SK-N-SH (cell line): ENCODE measurements at regions not wholly inside any gene's neighbourhood (a gene's known extent, or its start where the extent isn't known, plus 50 kb on each side); places are given as distances from the start of the nearest gene placed in this dataset.

Experiments
- CTCF ChIA-PET: fragments of 300-600, 350-600 bp; formaldehyde crosslinking; extraction: SDS; loops from one replicate; lab custom pipeline; 2021; lab: Yijun Ruan, JAX
- POLR2A ChIA-PET: fragments of 350-600 bp; sonication (Branson Sonifier 250); formaldehyde crosslinking; extraction: SDS; loops from one replicate; lab custom pipeline; 2020; ENCODE audit warnings: antibody characterized with exemption, inconsistent platforms; lab: Yijun Ruan, JAX
- DNase-seq: peaks from one replicate; pipeline ENCODE4 v3.0.0; 2012
- H2AFZ ChIP-seq: fragments of 200-600 bp; sonication (generic); 2 replicates; pipeline ENCODE4 v1.8.1; 2016; ENCODE audit warnings: antibody characterized with exemption, mild to moderate bottlenecking, low read depth
- H3F3A ChIP-seq: fragments of 200-600 bp; sonication (generic); replicated peaks from 2 replicates; pipeline ENCODE3; 2016; ENCODE audit warnings: antibody characterized with exemption, mild to moderate bottlenecking; ENCODE audit not compliant: insufficient read depth
- H3K27ac ChIP-seq, 2 experiments: fragments of 200-500 bp in 1 of 2; fragments of 200-600 bp in 1 of 2; sonication (Bioruptor generic) in 1 of 2; sonication (generic), shearing (Covaris generic) in 1 of 2; 2 replicates each; pipeline versions ENCODE4 v1.5.1 to v1.6.1; 2014 to 2016; ENCODE audit warnings: low read depth in 2 of 2, inconsistent platforms in 1 of 2, low read length in 1 of 2, mild to moderate bottlenecking in 1 of 2, mixed read lengths in 1 of 2
- H3K27me3 ChIP-seq: fragments of 200-600 bp; sonication (generic), shearing (Covaris generic); 2 replicates; pipeline ENCODE4 v1.6.1; 2016; ENCODE audit warnings: mixed run types; ENCODE audit not compliant: insufficient read depth
- H3K36me3 ChIP-seq, 2 experiments: fragments of 200-500 bp in 1 of 2; fragments of 200-600 bp in 1 of 2; sonication (Bioruptor generic) in 1 of 2; sonication (generic) in 1 of 2; replicated peaks in 1 of 2; 2 replicates each; pipeline versions ENCODE3 to v1.5.1; 2014 to 2016; ENCODE audit warnings: low read length in 1 of 2, mild to moderate bottlenecking in 1 of 2; ENCODE audit not compliant: insufficient read depth in 2 of 2, control insufficient read depth in 1 of 2
- H3K4me1 ChIP-seq, 2 experiments: fragments of 200-500 bp in 1 of 2; fragments of 200-600 bp in 1 of 2; sonication (Bioruptor generic) in 1 of 2; sonication (generic), shearing (Covaris generic) in 1 of 2; 2 replicates each; pipeline versions ENCODE4 v1.5.1 to v1.6.1; 2014 to 2016; ENCODE audit warnings: low read depth in 1 of 2, low read length in 1 of 2, mixed run types in 1 of 2; ENCODE audit not compliant: insufficient read depth in 2 of 2, control insufficient read depth in 1 of 2
- H3K4me2 ChIP-seq: fragments of 200-600 bp; sonication (generic), shearing (Covaris generic); 2 replicates; pipeline ENCODE4 v1.6.1; 2017; ENCODE audit warnings: mixed run types
- H3K4me3 ChIP-seq, 2 experiments: fragments of 200-500 bp in 1 of 2; fragments of 200-600 bp in 1 of 2; sonication (Bioruptor generic) in 1 of 2; sonication (generic), shearing (Covaris generic) in 1 of 2; 2 replicates each; pipeline versions ENCODE4 v1.5.1 to v1.8.1; 2014 to 2016; ENCODE audit warnings: low read depth in 2 of 2, inconsistent platforms in 1 of 2, low read length in 1 of 2, mild to moderate bottlenecking in 1 of 2, mixed read lengths in 1 of 2, moderate library complexity in 1 of 2
- H3K79me2 ChIP-seq: fragments of 200-600 bp; sonication (generic); 2 replicates; pipeline ENCODE4 v1.8.1; 2017; ENCODE audit warnings: mild to moderate bottlenecking; ENCODE audit not compliant: insufficient read depth
- H3K9ac ChIP-seq: fragments of 200-600 bp; sonication (generic); 2 replicates; pipeline ENCODE4 v1.6.1; 2017; ENCODE audit warnings: mixed run types
- H3K9me2 ChIP-seq: fragments of 200-600 bp; sonication (generic); 2 replicates; pipeline ENCODE4 v1.6.1; 2017; ENCODE audit warnings: mixed run types
- H3K9me3 ChIP-seq: fragments of 200-600 bp; sonication (generic); 2 replicates; pipeline ENCODE4 v1.6.1; 2017; ENCODE audit warnings: mixed run types, mild to moderate bottlenecking, moderate library complexity
- H4K20me1 ChIP-seq: fragments of 200-600 bp; sonication (generic); 2 replicates; pipeline ENCODE4 v1.6.1; 2017; ENCODE audit warnings: mild to moderate bottlenecking, mixed run types; ENCODE audit not compliant: insufficient read depth
- ELF1 ChIP-seq: IDR thresholded peaks from 2 replicates; pipeline ENCODE4 v1.4.0; 2012
- EZH2phosphoT487 ChIP-seq: fragments of 200-600 bp; sonication (generic); IDR thresholded peaks from 2 replicates; pipeline ENCODE4 v1.6.1; 2017; ENCODE audit warnings: low read depth, mixed run types, mild to moderate bottlenecking, antibody characterized with exemption, moderate library complexity, borderline replicate concordance
- FOSL2 ChIP-seq: IDR thresholded peaks from 2 replicates; pipeline ENCODE4 v1.4.0; 2012; ENCODE audit warnings: low read depth, mild to moderate bottlenecking, moderate library complexity, borderline replicate concordance
- FOXJ3 ChIP-seq: sonication (generic); formaldehyde crosslinking; IDR thresholded peaks from 2 replicates; pipeline ENCODE4 v1.5.1; 2020; ENCODE audit warnings: mild to moderate bottlenecking, missing genetic modification reagents
- FOXM1 ChIP-seq: IDR thresholded peaks from 2 replicates; pipeline ENCODE4 v1.4.0; 2012; ENCODE audit warnings: low read depth, mild to moderate bottlenecking
- GABPA ChIP-seq: IDR thresholded peaks from 2 replicates; pipeline ENCODE4 v1.4.0; 2012; ENCODE audit warnings: low read depth, mild to moderate bottlenecking
- JUND ChIP-seq: IDR thresholded peaks from 2 replicates; pipeline ENCODE4 v1.4.0; 2012
- MXI1 ChIP-seq: IDR thresholded peaks from 2 replicates; pipeline ENCODE4 v1.6.1; 2012; ENCODE audit warnings: mild to moderate bottlenecking, low read depth, low read length, improper control_type of control experiment
- NFIC ChIP-seq: IDR thresholded peaks from 2 replicates; pipeline ENCODE4 v1.4.0; 2012; ENCODE audit warnings: borderline replicate concordance
- RFX5 ChIP-seq: IDR thresholded peaks from 2 replicates; pipeline ENCODE4 v1.6.1; 2012; ENCODE audit warnings: mild to moderate bottlenecking, improper control_type of control experiment, low read length
- RXRA ChIP-seq: IDR thresholded peaks from 2 replicates; pipeline ENCODE4 v1.4.0; 2012; ENCODE audit warnings: low read depth, mild to moderate bottlenecking, borderline replicate concordance
- SMC3 ChIP-seq: IDR thresholded peaks from 2 replicates; pipeline ENCODE4 v1.6.1; 2012; ENCODE audit warnings: low read depth, low read length, improper control_type of control experiment
- YY1 ChIP-seq: IDR thresholded peaks from 2 replicates; pipeline ENCODE4 v1.4.0; 2012; ENCODE audit warnings: low read depth, mild to moderate bottlenecking
- WGBS: methylation state at CpG from one replicate; pipeline ENCODE4 v1.1.6; 2017; ENCODE audit warnings: low lambda C conversion rate; 5-methylcytosine and 5-hydroxymethylcytosine counted together
- TF ChIP-seq, protein P1 (sequence below): fragments of 150-350 bp; IDR thresholded peaks from 2 replicates; pipeline ENCODE4 v1.6.1; 2017; ENCODE audit warnings: antibody characterized with exemption, low read length, low read depth, borderline replicate concordance
- TF ChIP-seq, protein P2 (sequence below): fragments of 150-350 bp; IDR thresholded peaks from 2 replicates; pipeline ENCODE4 v1.6.1; 2016; ENCODE audit warnings: mild to moderate bottlenecking, low read depth, low read length
- TF ChIP-seq, protein P3 (sequence below): IDR thresholded peaks from 2 replicates; pipeline ENCODE4 v1.6.1; 2012; ENCODE audit warnings: mild to moderate bottlenecking, low read depth, low read length, moderate library complexity

DNA sequence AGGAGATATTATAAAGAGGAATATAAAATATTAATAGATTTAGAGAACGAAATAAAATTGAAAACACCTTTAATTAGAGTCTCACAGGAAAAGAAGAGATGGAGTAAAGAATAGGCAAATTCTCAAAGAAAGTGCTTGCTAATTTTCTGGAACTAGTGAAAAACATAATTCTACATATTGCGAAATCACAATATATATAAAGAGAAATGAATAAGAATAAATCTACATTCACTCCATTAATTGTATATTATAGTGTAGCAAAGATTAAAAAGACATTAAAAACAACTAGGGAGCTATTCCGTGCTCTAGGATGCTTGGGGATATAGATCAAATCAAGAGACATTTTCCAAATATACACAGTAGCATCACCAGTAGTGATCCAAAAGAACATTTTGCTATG lies 685.2 kb upstream of the NCAM2 start:
- POLR2A ChIA-PET = no interaction called here
- H3K4me2 ChIP-seq = no peak overlapping the region

DNA sequence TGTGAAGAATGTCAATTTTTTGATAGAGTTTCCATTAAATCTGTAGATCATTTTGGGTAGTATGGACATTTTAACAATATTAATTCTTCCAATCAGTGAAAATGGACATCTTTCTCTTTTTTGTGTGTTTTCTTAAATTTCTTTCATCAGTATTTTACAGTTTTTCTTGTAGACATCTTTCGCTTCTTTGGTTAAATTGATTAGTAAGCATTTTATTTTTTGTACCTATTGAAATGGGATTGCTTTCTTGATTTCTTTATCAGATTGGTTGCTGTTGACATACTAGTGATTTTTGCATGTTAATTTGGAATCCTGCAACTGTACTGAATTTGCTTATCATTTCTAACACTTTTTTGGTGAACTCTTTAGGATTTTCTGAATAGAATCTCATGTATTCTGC lies 683.2 kb upstream of the NCAM2 start:
- no peaks in the 10 kb centered on the region for H3F3A ChIP-seq
- TF ChIP-seq JUND (no peak), NFIC (no peak), EZH2phosphoT487 (no peak), FOSL2 (no peak), FOXM1 (no peak), GABPA (no peak), FOXJ3 (CRISPR knock-in tag) (no peak), MXI1 (no peak), ELF1 (no peak), RFX5 (no peak)
- TF ChIP-seq, protein P1, sequence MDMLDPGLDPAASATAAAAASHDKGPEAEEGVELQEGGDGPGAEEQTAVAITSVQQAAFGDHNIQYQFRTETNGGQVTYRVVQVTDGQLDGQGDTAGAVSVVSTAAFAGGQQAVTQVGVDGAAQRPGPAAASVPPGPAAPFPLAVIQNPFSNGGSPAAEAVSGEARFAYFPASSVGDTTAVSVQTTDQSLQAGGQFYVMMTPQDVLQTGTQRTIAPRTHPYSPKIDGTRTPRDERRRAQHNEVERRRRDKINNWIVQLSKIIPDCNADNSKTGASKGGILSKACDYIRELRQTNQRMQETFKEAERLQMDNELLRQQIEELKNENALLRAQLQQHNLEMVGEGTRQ = no peak
- TF ChIP-seq, protein P2, sequence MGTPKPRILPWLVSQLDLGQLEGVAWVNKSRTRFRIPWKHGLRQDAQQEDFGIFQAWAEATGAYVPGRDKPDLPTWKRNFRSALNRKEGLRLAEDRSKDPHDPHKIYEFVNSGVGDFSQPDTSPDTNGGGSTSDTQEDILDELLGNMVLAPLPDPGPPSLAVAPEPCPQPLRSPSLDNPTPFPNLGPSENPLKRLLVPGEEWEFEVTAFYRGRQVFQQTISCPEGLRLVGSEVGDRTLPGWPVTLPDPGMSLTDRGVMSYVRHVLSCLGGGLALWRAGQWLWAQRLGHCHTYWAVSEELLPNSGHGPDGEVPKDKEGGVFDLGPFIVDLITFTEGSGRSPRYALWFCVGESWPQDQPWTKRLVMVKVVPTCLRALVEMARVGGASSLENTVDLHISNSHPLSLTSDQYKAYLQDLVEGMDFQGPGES = no peak
- H3K4me2 ChIP-seq = no peak overlapping the region
- CTCF ChIA-PET = no interaction called here
- POLR2A ChIA-PET = no interaction called here
- H4K20me1 ChIP-seq = no peaks in the 10 kb centered on the region
- H3K4me3 ChIP-seq = no peak overlapping the region
- H2AFZ ChIP-seq = no peak overlapping the region
- no peaks in the 10 kb centered on the region for H3K79me2 ChIP-seq
- no peak for DNase-seq
- no peak overlapping the region for H3K27ac ChIP-seq
- no peaks in the 10 kb centered on the region for H3K4me1 ChIP-seq
- H3K9ac ChIP-seq = no peak overlapping the region
- H3K36me3 ChIP-seq = no peaks in the 10 kb centered on the region
- H3K9me3 ChIP-seq = 0 out of 2 replicates have a peak, but pooled peaks cover 2% of the 10 kb centered on the region
- H3K27me3 ChIP-seq = no peaks in the 10 kb centered on the region
- 8% methylated on average over 1 of the region's 1 CpG for WGBS
- no peaks in the 10 kb centered on the region for H3K9me2 ChIP-seq

More for the DNA sequence above, 685.2 kb upstream of the NCAM2 start:
- no peak for DNase-seq
- no peak overlapping the region for H2AFZ ChIP-seq
- H3K9ac ChIP-seq = no peak overlapping the region
- no peaks in the 10 kb centered on the region for H3K9me2 ChIP-seq
- no peaks in the 10 kb centered on the region for H3K36me3 ChIP-seq
- H3K79me2 ChIP-seq = no peaks in the 10 kb centered on the region
- CTCF ChIA-PET = interaction anchor here (0.7 kb wide), 1 partner anchor 36 kb away, joined by 3 read pairs; no protein-coding TSS in a partner anchor
- H3K9me3 ChIP-seq = 0 out of 2 replicates have a peak, but pooled peaks cover 2% of the 10 kb centered on the region
- H3K27me3 ChIP-seq = no peaks in the 10 kb centered on the region
- no peaks in the 10 kb centered on the region for H4K20me1 ChIP-seq
- H3K4me1 ChIP-seq = no peaks in the 10 kb centered on the region
- WGBS = under 1% methylated on average over 3 of the region's 3 CpGs
- no peaks in the 10 kb centered on the region for H3F3A ChIP-seq
- H3K27ac ChIP-seq = no peak overlapping the region
- H3K4me3 ChIP-seq = no peak overlapping the region
- TF ChIP-seq RFX5 (no peak), FOSL2 (no peak), YY1 (no peak), FOXJ3 (CRISPR knock-in tag) (no peak), GABPA (no peak), SMC3 (no peak), RXRA (no peak)
- TF ChIP-seq, protein P3, sequence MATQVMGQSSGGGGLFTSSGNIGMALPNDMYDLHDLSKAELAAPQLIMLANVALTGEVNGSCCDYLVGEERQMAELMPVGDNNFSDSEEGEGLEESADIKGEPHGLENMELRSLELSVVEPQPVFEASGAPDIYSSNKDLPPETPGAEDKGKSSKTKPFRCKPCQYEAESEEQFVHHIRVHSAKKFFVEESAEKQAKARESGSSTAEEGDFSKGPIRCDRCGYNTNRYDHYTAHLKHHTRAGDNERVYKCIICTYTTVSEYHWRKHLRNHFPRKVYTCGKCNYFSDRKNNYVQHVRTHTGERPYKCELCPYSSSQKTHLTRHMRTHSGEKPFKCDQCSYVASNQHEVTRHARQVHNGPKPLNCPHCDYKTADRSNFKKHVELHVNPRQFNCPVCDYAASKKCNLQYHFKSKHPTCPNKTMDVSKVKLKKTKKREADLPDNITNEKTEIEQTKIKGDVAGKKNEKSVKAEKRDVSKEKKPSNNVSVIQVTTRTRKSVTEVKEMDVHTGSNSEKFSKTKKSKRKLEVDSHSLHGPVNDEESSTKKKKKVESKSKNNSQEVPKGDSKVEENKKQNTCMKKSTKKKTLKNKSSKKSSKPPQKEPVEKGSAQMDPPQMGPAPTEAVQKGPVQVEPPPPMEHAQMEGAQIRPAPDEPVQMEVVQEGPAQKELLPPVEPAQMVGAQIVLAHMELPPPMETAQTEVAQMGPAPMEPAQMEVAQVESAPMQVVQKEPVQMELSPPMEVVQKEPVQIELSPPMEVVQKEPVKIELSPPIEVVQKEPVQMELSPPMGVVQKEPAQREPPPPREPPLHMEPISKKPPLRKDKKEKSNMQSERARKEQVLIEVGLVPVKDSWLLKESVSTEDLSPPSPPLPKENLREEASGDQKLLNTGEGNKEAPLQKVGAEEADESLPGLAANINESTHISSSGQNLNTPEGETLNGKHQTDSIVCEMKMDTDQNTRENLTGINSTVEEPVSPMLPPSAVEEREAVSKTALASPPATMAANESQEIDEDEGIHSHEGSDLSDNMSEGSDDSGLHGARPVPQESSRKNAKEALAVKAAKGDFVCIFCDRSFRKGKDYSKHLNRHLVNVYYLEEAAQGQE = no peak
